GM23338 (cell line): ENCODE measurements at regions not wholly inside any gene's neighbourhood (a gene's known extent, or its start where the extent isn't known, plus 50 kb on each side); places are given as distances from the start of the nearest gene placed in this dataset.
A peak's percentile ranks its signal among the peaks of the same experiment; 100 is the strongest.

Experiments used
- ATAC-seq: fragments of 200-7000 bp; cut with Tn5 transposase; 3 replicates; pipeline ENCODE4 v1.9.1; 2020
- DNase-seq: peaks from one replicate; pipeline ENCODE4 v3.0.0-alpha.2; 2015; ENCODE audit warnings: low spot score
- H2AFZ ChIP-seq: fragments of 200-600 bp; sonication (generic); 2 replicates; pipeline ENCODE4 v1.8.0; 2016; ENCODE audit warnings: antibody characterized with exemption, mild to moderate bottlenecking, moderate library complexity
- H3F3A ChIP-seq: fragments of 200-600 bp; sonication (generic); replicated peaks from 2 replicates; pipeline ENCODE4 v1.8.0; 2017; ENCODE audit warnings: antibody characterized with exemption, mixed run types, low read depth
- H3K27ac ChIP-seq: fragments of 200-600 bp; sonication (generic); 2 replicates; pipeline ENCODE4 v1.6.1; 2016; ENCODE audit warnings: low read depth
- H3K27me3 ChIP-seq: fragments of 200-600 bp; sonication (generic); 2 replicates; pipeline ENCODE4 v1.8.0; 2016; ENCODE audit warnings: mild to moderate bottlenecking, mixed run types, moderate library complexity; ENCODE audit not compliant: insufficient read depth
- H3K36me3 ChIP-seq: fragments of 200-600 bp; sonication (generic); 2 replicates; pipeline ENCODE4 v1.8.0; 2016; ENCODE audit warnings: mild to moderate bottlenecking; ENCODE audit not compliant: insufficient read depth
- H3K4me1 ChIP-seq: fragments of 200-600 bp; sonication (generic); 2 replicates; pipeline ENCODE4 v1.8.0; 2016; ENCODE audit warnings: mild to moderate bottlenecking, moderate library complexity; ENCODE audit not compliant: insufficient read depth
- H3K4me2 ChIP-seq: fragments of 200-600 bp; sonication (generic); 2 replicates; pipeline ENCODE4 v1.7.1; 2017; ENCODE audit warnings: mixed run types
- H3K4me3 ChIP-seq: fragments of 200-600 bp; sonication (generic); 2 replicates; pipeline ENCODE4 v1.6.1; 2016; ENCODE audit warnings: mixed run types
- H3K79me2 ChIP-seq: fragments of 200-600 bp; sonication (generic); replicated peaks from 2 replicates; pipeline ENCODE4 v1.8.0; 2017; ENCODE audit warnings: mild to moderate bottlenecking; ENCODE audit not compliant: insufficient read depth
- H3K9me2 ChIP-seq: fragments of 200-600 bp; sonication (generic); 2 replicates; pipeline ENCODE4 v1.8.0; 2017; ENCODE audit not compliant: insufficient read depth
- H4K20me1 ChIP-seq: fragments of 200-600 bp; sonication (generic); replicated peaks from 2 replicates; pipeline ENCODE4 v1.8.0; 2017; ENCODE audit warnings: mild to moderate bottlenecking; ENCODE audit not compliant: insufficient read depth
- H3K27ac Mint-ChIP-seq: 2 replicates; pipeline ENCODE4 v1.8.0; 2020; ENCODE audit warnings: inconsistent platforms, mild to moderate bottlenecking, moderate library complexity, mixed read lengths
- H3K27me3 Mint-ChIP-seq: 3 replicates; pipeline ENCODE4 v1.8.0; 2022; ENCODE audit warnings: low read depth, mild to moderate bottlenecking, moderate library complexity, mixed read lengths, inconsistent platforms; ENCODE audit not compliant: insufficient read depth, poor library complexity
- H3K36me3 Mint-ChIP-seq: 3 replicates; pipeline ENCODE4 v1.8.0; 2021; ENCODE audit warnings: low read depth, mild to moderate bottlenecking, inconsistent platforms, moderate library complexity, mixed read lengths
- H3K4me1 Mint-ChIP-seq: 3 replicates; pipeline ENCODE4 v1.8.0; 2020; ENCODE audit warnings: mild to moderate bottlenecking, inconsistent platforms, mixed read lengths
- H3K4me3 Mint-ChIP-seq: 3 replicates; pipeline ENCODE4 v1.8.0; 2021; ENCODE audit warnings: moderate library complexity, mild to moderate bottlenecking, inconsistent platforms, mixed read lengths
- H3K9me3 Mint-ChIP-seq: 3 replicates; pipeline ENCODE4 v1.8.0; 2020; ENCODE audit warnings: moderate library complexity, mild to moderate bottlenecking, inconsistent platforms, mixed read lengths
- CREB1 ChIP-seq: fragments of 250-450 bp; sonication (Bioruptor Pico); IDR thresholded peaks from 2 replicates; pipeline ENCODE4 v1.5.0; 2020; ENCODE audit warnings: low read depth, mild to moderate bottlenecking, moderate library complexity
- CTCF ChIP-seq, 2 experiments: fragments of 200-600 bp in 1 of 2; sonication (generic) in 1 of 2; conservative IDR thresholded peaks; 2 replicates each; pipeline versions ENCODE4 v1.5.1 to v1.6.1; 2016 to 2017; ENCODE audit warnings: antibody characterized with exemption in 2 of 2, low read depth in 2 of 2, mild to moderate bottlenecking in 2 of 2, moderate library complexity in 1 of 2
- EZH2 ChIP-seq: fragments of 200-600 bp; sonication (generic); IDR thresholded peaks from one replicate; pipeline ENCODE4 v1.8.0; 2017; ENCODE audit warnings: antibody characterized with exemption, mild to moderate bottlenecking, low read depth; ENCODE audit not compliant: unreplicated experiment
- EZH2phosphoT487 ChIP-seq: fragments of 200-600 bp; sonication (generic); IDR thresholded peaks from one replicate; pipeline ENCODE4 v1.8.1; 2018; ENCODE audit warnings: antibody characterized with exemption; ENCODE audit not compliant: unreplicated experiment
- NANOG ChIP-seq: IDR thresholded peaks from 2 replicates; pipeline ENCODE4 v1.6.1; 2016; ENCODE audit warnings: antibody characterized with exemption, borderline replicate concordance
- POLR2AphosphoS5 ChIP-seq: IDR thresholded peaks from 2 replicates; pipeline ENCODE4 v1.6.1; 2016; ENCODE audit warnings: antibody characterized with exemption, low read depth
- REST ChIP-seq: IDR thresholded peaks from one replicate; pipeline ENCODE4 v1.6.1; 2018; ENCODE audit warnings: antibody characterized with exemption; ENCODE audit not compliant: unreplicated experiment
- ZNF114 ChIP-seq: fragments of 250-450 bp; sonication (Bioruptor Pico); IDR thresholded peaks from 2 replicates; pipeline ENCODE4 v1.5.0; 2020; ENCODE audit warnings: mild to moderate bottlenecking, moderate library complexity
- ZNF331 ChIP-seq: fragments of 250-450 bp; sonication (Bioruptor Pico); IDR thresholded peaks from 2 replicates; pipeline ENCODE4 v1.5.0; 2020; ENCODE audit warnings: low read depth, mild to moderate bottlenecking, moderate library complexity

GRCh38 chr12:87756111-87756510 is 273.1 kb downstream of the C12orf50 start (continued):
- TF ChIP-seq CTCF (conservative IDR thresholded peaks at IDR 0.05; ENCODE audit: low read depth in 2 of 2): no peak
- no peak for TF ChIP-seq REST
- no peak for TF ChIP-seq NANOG
- no peak for TF ChIP-seq ZNF331 (CRISPR knock-in tag)
- no peak for TF ChIP-seq POLR2AphosphoS5
- no peak for TF ChIP-seq ZNF114
- no peak for TF ChIP-seq CREB1 (CRISPR knock-in tag)

GRCh38 chr12:87728931-87729593 is 300.1 kb downstream of the C12orf50 start:
- no peaks in the 10 kb centered on the region for H3K9me2 ChIP-seq
- H3K4me3 ChIP-seq: no peak overlapping the region
- H3K27me3 ChIP-seq: no peaks in the 10 kb centered on the region
- no peaks in the 10 kb centered on the region for H3K9me3 Mint-ChIP-seq
- no peaks in the 10 kb centered on the region for H3K27me3 Mint-ChIP-seq
- H3K4me2 ChIP-seq: no peak overlapping the region
- H3K36me3 Mint-ChIP-seq: no peaks in the 10 kb centered on the region
- peaks cover 3% of the 10 kb centered on the region; the same call in 2 of the 3 replicates for H3K4me1 Mint-ChIP-seq
- H3K27ac Mint-ChIP-seq: no peak overlapping the region
- ATAC-seq: no peak
- H3K4me1 ChIP-seq: 0 out of 2 replicates have a peak, but pooled peaks cover 6% of the 10 kb centered on the region
- no peaks in the 10 kb centered on the region for H4K20me1 ChIP-seq
- no peaks in the 10 kb centered on the region for H3K36me3 ChIP-seq
- TF ChIP-seq EZH2phosphoT487 (no peak), ZNF114 (no peak), ZNF331 (CRISPR knock-in tag) (no peak), REST (no peak), POLR2AphosphoS5 (no peak), EZH2 (no peak)
- no peak overlapping the region for H3K27ac ChIP-seq
- no peak for DNase-seq
- no peaks in the 10 kb centered on the region for H3F3A ChIP-seq
- H3K79me2 ChIP-seq: no peaks in the 10 kb centered on the region
- H3K4me3 Mint-ChIP-seq: no peak overlapping the region
- H2AFZ ChIP-seq: 0 out of 2 replicates have a peak overlapping the region, but pooled peaks have one; percentile 1
